GM19372 (cell line): ENCODE measurements at regions not wholly inside any gene's neighbourhood (a gene's known extent, or its start where the extent isn't known, plus 50 kb on each side); places are given as distances from the start of the nearest gene placed in this dataset.
"Not testable (repeated sequence)": the region's sequence is repeated elsewhere in the genome, so short reads cannot be mapped to it uniquely, and the experiment has no call there.

Experiments
- ATAC-seq: cut with Tn5 transposase; IDR thresholded peaks from one replicate; pipeline ENCODE4 v1.9.1; 2021; ENCODE audit warnings: mild to moderate bottlenecking, low read depth, moderate library complexity; ENCODE audit not compliant: unreplicated experiment

DNA sequence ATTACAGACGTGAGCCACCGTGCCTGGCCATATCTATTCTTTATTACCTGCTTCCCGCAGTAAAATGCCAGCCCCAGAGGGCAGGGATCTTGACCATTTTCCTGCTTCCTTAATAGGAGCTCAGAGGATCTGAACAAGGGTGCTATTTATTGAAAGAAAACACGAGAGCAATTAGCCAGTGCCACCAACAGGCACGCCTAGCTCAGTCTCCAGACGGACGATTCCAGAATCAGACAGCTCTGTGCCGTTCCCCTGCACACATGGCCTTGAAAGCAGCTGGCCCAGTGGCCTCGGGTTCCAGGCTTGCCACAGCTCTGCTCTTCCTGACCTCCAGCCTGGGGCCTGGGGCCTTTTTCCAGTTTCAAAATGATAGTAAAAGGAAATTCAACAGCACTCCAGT, 135.2 kb upstream of the RFLNA start:
- no peak for ATAC-seq

DNA sequence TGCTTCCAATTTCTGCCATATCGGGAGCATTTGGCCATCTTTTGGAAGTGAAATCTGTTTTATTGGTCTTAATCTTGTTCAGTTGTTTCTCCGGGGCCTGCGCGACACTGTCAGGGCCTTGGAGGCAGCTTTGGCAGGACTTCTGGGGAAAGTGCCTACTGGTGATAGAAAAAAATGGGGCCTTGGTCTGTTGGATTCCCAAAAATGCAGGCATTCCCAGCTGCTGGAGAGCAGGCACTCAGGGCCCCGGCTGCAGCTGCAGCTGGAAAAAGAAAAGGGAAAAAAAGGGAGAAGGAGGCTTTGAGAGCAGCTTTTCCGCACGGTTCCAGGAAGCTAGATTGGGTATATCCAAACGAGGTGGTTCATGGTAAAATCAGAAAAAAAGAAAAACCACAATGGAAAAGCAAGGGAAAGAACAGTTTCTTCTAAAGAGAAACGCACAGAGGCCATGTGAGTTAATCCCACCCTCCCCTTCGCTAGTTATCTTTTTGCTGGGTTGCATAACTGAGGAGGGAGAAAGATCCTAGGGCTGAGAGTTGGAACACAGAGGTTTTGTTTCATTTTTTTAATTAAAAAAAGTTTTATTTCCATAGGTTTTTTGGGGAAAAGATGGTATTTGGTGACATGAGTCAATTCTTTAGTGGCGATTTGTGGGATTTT, 134.7 kb upstream of the RFLNA start:
- no peak for ATAC-seq

DNA sequence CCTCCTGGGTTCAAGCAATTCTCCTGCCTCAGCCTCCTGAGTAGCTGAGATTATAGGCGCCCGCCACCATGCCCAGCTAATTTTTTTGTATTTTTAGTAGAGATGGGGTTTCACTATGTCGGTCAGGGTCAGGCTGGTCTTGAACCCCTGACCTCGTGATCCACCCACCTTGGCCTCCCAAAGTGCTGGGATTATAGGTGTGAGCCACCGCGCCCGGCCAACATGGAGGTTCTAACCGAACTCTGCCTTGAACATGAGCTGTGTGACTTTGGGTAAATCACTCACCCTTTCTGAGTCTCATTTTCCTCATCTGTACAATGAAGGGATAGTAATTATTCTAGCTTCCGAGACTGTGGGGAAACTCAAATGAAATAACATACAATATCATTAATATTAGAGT, 133.5 kb upstream of the RFLNA start:
- not testable (repeated sequence) for ATAC-seq

DNA sequence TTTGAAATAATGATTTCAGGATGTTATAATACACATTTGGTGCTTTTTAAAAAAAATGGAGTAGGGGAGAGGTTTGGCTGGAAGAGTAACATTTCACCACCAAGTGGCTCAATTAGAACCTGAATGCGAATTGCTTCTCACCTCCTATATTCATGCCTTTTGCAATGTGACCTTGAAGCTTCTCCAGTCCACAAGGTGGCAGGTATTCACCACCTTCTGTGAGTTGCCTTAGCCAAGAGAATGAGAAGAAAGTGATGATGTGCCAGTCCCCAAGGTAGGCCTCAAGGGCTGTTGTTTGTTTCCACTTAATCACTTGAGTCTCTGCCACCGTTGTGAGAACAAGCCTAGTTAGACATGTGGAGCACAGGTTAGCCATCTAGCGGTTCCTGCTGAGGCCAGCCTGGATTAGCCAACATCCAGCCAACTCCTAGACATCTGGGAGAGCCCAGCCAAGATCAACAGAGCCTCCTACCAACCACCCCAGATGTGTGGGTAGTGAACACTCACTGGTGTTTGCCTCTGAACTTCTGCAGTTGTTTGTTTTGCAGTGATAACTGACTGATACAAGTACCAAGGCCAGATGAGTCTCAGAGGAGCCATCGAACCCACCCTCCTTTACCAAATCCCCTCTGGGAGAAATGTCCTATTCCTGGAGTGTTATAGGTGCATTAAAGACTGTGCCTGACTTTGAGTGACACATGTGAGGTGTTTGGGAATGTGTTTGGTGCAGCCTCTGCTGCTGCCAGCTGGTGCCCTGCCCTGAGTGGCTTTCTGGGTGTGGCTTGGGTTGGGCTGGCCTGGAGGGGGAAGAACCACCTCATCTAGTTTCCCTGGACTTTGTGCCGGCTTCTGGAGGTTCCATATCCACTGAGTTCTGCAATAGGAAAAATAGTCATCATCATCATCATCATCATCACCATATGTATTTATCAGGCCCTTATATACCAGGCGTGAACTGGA, 132.5 kb upstream of the RFLNA start:
- no peak for ATAC-seq

DNA sequence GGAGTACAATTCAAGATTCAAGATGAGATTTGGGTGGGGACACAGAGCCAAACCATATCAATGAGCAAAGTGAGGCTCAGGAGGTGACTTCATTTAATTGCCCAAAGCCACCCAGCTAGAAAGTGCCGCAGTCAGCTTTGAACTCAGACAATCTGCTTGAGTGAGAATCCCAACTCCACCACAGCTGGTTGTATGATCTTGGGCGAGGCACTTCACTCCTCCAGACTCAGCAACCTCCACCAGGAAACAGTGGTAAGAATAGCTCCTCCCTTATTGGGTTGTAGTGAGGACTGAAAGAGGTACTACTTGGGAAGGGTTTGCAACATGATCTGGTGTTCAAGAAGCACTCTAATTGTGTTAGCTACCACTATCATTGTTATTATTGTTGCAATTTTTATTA, 129.2 kb upstream of the RFLNA start:
- no peak for ATAC-seq

DNA sequence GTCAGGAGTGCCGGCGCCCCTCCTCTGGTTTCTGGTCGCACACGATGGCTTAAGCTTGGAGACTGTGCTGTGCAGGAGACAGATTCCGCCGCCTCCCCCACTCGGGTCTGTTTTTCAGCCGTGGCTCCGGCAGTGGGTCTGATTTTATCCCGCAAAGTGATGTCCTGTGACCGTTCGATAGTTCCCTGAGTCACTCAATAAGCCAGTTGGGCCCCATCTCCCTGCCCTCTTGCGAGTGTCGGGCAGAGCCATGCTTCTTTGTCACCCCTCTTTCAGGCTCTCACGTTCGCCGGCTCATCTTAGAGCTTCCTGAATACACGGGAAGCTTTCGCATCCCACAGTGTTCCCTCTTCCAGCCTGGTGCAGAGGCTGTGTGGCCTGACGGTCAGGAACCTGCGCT, 127.8 kb upstream of the RFLNA start:
- ATAC-seq, result no peak

DNA sequence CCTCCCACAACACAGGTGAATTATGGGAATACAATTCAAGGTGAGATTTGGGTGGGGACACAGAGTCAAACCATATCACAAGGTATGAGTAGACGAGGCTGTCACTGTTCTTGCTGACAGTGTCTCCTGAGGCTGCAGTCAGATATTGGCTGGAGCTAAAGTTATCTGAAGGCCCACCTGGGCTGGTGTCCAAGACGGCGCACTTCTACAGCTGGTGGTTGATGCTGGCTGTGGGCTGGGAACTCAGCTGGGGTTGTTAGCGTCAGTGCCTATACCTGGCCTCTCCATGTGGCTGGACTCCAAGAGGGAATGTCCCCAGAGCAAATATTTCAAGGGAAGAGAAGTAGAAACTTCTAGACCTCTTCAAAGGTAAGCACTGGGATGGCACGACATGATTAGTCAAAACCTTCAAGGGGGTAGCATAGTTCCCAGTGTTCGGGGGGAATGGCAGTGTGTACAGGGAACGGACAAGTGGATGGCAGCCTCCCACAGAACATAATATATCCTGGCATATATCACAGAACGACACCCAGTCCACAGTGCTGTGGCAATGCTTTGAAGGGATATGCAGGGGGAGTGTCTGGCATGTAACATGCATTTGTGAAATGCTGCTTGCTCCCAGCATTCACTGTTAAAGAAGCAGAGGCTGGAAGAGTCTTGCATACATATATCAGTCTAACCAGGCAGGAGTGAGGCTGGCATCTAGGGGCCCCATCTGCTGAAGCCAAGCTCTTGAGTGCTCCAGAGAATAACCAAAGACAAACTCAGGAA, 126.7 kb upstream of the RFLNA start:
- no peak for ATAC-seq

DNA sequence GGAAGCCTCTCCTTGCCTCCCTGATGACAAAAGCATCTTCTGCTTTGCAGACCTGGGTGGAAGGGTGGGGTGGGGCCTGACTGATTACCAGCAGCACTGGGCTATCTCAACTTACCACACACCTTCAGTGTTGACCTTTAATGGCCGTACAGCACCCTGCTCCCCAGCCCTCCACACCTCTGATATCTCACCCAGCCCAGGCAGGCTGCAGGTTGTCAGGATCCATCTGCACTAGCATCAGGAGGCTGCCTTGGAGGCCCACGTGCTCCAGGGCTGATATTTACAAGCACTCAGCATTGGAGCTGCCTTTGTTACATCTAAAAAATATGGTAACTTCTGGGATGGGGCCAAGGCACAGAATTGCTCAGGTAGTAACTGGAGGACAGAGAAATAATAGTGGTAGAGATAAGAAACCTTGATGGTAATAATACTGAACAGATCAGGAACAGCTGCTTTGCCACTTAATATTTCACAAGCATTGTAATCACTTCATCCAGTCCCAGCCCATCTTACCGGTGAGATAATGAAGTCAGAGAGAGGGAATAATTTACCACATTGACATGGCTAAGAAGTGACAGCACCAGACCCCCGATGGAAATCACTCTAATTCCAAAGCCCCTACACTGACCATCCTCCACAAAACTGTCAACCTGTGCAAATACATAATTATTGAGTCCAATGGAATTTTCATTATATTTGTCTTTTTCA, 125.2 kb upstream of the RFLNA start:
- no peak for ATAC-seq

DNA sequence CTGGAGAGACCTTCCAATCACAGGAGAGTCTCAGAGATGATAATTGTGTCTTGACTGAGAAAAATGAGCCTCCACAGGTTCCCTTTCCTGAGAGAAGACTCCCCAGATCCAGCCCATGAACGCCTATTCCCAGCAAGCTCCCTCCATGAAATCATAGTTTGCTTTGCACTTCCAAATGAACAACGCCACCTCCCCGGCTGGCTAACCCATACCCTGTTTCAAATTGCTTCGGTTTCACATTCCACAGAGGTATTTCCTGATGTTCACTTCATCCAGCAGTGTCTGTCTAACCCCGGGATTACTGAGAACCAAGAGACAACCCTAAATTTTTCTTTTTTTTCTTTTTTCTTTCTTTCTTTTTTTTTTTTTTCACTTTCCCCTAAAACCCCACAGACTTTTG, 124.1 kb upstream of the RFLNA start:
- no peak for ATAC-seq

DNA sequence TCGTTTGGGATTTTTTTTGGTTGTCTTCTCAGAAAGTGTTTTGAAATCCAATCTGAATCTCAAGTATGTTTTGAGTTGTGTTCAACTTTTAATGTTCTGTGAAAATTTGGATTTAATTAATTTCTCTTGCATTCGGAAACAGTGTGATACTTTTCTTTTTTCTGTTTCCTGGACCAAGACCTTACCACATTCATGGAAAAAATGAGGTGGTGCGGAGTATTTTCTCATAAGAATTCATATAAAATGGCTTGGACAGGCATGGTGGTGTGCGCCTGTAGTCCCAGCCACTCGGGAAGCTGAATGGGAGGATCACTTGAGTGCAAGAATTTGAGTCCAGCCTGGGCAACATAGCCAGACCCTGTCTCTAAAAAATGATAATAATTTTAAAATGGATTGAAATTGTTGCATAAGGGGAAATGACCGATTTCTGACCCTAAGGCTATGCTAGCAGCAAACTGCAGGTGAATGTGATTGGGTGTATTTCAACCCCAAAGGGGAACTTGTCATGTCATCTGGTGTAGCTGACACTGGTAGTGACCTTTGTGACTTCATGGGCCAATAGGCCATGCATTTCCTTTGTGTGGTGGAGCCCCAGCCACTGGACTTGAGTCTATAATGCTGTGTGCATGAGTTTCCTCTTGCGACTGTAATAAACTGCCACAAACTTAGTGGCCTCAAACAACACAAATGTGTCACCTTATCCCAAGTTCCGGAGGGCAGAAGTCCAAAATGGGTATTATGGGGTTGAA, 123.5 kb upstream of the RFLNA start:
- ATAC-seq, result no peak

DNA sequence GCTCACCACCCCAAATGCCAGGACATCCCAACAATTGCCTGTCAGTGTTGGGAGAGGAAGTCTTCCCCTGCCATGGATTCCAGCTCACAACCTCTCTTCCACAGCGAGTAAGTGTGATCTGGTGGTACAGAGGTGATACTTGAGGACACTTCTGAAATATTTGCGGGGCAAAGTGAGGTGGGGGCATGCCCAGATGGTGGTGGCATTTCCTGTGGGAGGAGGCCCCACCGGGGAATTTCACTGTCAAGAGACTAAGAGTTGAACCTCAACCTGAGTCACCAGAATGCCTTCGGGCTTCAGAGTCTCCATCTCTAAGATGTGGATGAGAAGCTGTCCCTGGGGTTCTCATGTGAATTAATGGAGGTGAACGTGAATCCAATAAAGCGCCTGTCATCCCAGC, 122.3 kb upstream of the RFLNA start:
- no peak for ATAC-seq

DNA sequence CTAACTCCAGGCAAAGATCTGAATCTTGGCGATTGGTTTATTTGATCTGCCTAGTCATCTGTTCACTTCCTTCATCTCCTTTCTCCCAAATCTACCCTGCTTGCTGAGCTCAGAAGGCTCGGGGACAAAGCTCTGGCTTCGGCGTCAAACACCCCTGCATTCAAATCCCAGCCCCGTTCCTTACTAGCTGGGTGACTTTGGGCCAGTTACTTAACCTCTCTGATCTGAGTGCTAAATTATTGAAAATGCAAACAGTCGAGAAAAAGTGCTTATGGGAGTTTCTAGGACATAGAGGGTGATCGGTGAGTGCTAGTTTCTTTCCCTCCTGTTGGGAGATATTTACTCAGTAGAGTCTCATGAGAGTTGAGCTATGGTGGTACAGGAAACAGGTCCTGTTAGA, 121.2 kb upstream of the RFLNA start:
- ATAC-seq, result no peak

DNA sequence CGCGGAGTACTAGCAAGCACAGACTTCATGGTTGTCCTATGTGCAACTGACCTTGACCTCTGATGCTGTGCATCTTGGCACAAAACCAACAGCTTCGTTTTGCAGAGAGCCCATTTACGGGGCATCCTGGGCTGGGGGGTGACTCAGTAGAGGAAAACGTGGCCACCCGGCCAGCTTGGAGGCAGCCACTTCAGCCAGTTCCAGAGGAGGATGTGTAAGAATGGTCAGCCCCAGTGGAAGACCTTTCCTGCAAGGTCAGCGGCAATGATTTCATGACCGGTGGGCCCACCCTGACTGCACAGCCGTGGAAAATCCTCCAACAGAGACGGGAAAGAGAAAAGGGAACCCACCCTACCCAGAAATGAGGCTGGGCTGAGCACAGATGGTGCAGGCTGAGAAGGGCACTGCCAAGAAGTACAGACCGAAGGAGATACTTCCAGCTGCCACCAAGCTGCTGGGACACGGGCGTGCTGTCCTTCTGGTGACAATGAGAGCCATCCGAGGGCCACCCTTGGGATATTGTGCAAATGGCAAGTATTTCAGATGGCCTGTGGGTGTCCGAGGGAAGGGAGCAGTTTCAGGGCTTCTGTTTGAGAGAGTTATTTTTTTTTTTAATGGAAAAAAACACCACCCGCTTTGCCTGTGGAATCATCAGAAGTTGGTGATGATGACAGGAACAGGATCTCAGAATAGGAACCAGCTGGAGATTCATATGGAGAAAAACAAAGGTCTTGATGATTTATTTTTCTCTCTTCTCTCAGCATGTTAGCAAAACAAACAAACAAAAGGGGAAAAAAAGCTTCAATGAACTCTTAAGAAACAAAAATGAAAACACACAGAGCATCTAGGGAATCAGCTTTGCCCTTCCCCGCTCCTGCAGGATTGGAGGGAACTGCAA, 120.2 kb upstream of the RFLNA start:
- no peak for ATAC-seq

DNA sequence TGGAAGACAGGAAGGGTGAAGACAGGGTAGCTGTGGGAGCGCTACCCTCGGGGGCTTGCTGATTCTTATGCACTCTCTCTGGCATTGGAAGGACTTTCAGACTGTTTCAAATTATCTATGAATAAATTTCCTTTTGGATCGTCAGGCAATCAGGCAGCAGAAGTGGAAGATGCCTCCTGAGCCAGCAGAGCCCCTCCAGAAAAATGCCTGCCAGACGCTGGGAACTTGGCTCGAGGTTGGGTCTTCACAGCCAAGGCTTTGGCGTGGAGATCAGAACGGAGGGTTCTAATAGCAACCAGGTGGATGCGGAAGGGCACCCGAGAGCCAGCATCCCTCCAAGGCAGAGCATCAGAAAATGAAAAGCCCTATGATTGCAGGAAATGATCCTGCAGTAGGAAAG, 119.2 kb upstream of the RFLNA start:
- ATAC-seq, result no peak

DNA sequence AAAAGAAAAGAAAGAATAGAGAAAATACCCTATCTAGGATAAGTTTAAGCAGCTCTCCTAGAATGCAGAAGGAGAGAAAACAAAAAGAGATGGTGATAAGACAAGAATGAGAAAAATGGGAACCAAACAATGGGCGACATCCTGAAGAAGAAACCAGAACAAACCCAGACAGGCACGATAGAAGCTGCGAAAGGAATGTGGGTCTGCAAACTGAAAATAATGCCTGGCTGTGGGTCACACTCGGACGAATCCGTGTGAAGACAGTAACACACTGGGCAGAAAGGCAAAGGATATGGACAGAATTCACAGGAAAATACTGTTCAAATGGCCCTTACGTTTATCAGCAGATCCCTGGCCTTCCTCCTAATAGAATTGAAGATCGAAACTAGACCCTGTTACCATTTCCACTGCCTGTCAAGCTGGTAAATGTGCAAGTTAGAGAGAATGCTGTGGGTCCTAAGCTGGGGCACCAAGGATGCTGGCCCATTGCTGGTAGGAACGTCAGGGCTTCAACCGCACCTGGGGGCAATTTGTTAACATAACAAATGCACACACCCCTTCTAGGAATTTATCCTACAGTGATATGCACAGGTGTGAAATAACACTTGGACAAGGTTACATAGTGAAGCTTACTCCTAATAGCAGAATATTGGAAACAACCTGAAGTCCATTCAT, 117.5 kb upstream of the RFLNA start:
- ATAC-seq, result no peak

DNA sequence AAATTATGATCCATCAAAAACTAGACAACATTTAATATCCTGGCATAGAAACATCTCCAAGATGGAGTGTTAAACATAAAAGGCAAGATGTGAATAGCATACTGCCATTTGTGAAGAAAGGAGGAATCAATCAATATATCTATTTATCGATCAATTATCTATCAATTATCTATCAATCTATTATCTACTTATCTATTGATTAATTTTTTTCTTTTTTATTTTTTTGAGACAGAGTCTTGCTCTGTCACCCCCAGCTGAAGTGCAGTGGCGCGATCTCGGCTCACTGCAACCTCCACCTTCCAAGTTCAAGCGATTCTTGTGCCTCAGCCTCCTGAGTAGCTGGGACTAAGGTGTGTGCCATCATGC, 117.0 kb upstream of the RFLNA start:
- ATAC-seq, result no peak

DNA sequence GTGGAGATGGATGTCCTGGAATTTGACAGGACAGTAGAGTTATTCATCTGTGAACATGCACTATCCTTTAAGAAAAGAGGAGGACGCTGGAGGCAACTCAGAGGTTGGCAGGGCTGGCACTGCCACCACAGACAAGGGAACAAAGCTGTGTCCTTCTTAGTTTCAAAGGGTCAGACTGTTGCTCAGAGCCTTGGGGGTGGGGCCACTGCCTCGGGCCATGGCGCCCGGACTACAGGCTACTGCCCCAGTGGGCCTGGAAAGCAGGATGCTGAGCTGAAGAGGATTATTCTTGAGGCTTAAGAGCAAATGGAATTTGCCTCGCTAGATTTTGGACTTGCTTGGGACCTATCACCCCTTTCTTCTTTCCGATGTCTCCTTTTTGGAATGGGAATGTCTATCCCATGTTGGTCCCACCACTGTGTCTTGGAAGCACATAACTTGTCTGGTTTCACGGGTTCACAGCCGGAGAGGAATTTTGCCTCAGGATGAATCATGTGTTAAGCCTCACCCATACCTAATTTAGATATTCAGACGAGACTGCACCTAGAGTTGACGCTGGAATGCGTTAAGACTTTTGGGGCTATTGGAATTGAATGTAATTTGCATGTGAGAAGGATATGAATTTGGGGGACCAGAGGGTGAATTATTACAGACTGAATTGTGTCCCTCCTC, 114.8 kb upstream of the RFLNA start:
- ATAC-seq, result no peak

DNA sequence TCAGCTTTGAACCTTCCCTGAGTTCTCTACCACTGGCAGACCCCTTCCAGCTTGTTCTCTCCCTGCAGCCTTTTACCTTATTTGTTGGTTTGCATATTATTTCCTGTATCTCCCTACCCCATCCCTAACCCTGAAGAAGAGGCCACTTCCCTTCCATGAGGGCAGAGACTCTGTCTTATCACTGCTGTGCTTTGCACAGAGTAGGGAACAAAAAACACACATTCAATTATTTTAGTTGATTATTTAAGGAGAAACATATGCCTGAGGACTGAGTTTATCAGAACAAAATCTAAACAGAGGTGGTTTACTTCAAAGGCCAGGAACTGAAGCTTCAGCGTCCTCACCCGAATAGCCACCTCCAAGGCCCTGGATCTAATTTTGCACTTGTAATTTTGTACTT, 111.7 kb upstream of the RFLNA start:
- no peak for ATAC-seq
